ENCODE measurements at regions not wholly inside any gene's neighbourhood (a gene's known extent, or its start where the extent isn't known, plus 50 kb on each side); places are given as distances from the start of the nearest gene placed in this dataset.

DNA sequence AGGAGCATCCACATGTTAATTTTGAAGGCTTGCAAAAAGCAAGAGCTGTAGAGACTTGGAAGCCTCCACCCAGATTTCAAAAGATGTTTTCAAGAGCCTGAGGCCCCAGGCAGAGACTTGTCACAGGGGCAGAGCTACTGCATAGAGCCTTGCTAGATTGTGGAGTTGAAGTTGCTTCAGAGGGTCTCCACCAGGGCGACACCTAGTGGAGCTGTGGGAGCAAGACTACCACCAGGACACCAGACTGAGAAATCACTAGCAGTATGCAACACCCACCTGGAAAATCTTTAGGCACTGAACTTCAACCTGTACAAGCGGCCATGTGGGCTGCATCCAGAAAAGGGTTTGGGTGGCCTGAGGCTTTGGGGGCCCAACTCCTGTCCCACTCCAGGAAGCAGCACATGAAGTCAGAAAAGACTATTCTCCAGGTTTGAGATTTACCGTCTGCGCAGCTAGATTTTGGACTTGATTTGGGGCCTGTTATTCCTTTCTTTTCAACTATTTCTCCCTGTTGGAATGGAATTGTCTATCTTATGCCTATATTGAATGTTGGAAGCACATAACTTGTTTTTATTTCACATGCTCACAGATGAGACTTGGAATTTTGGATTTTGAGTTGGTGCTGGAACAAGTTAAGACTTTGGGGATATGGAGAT, 508.6 kb downstream of the FLRT2 start:
- TF ChIP-seq, protein P1, sequence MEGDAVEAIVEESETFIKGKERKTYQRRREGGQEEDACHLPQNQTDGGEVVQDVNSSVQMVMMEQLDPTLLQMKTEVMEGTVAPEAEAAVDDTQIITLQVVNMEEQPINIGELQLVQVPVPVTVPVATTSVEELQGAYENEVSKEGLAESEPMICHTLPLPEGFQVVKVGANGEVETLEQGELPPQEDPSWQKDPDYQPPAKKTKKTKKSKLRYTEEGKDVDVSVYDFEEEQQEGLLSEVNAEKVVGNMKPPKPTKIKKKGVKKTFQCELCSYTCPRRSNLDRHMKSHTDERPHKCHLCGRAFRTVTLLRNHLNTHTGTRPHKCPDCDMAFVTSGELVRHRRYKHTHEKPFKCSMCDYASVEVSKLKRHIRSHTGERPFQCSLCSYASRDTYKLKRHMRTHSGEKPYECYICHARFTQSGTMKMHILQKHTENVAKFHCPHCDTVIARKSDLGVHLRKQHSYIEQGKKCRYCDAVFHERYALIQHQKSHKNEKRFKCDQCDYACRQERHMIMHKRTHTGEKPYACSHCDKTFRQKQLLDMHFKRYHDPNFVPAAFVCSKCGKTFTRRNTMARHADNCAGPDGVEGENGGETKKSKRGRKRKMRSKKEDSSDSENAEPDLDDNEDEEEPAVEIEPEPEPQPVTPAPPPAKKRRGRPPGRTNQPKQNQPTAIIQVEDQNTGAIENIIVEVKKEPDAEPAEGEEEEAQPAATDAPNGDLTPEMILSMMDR (IDR thresholded peaks at IDR 0.05; ENCODE audit: low read depth, low read length, poor library complexity, severe bottlenecking) = peak; percentile 79
- TF ChIP-seq EZH2phosphoT487 (IDR thresholded peaks at IDR 0.05; ENCODE audit: borderline replicate concordance, low read length) = no peak
